Mesodermal cell (in vitro differentiated cells): ENCODE measurements at regions not wholly inside any gene's neighbourhood (a gene's known extent, or its start where the extent isn't known, plus 50 kb on each side); places are given as distances from the start of the nearest gene placed in this dataset.

Source experiments
- H3K27ac ChIP-seq: 2 replicates; pipeline ENCODE4 v1.7.0; 2013; ENCODE audit warnings: mild to moderate bottlenecking, low read depth, low read length, moderate library complexity; ENCODE audit not compliant: severe bottlenecking
- H3K36me3 ChIP-seq: 2 replicates; pipeline ENCODE4 v1.7.1; 2013; ENCODE audit warnings: mild to moderate bottlenecking, low read length, moderate library complexity; ENCODE audit not compliant: control insufficient read depth, insufficient read depth
- H3K4me1 ChIP-seq: one replicate; pipeline ENCODE4 v1.7.1; 2013; ENCODE audit warnings: mild to moderate bottlenecking, low read length; ENCODE audit not compliant: insufficient read depth, control insufficient read depth, poor library complexity, severe bottlenecking
- H3K4me3 ChIP-seq: 2 replicates; pipeline ENCODE4 v1.7.0; 2013; ENCODE audit warnings: low read length, control low read depth, mild to moderate bottlenecking; ENCODE audit not compliant: insufficient read depth, poor library complexity, severe bottlenecking; ENCODE audit errors: extremely low read depth
- H3K9me3 ChIP-seq: 2 replicates; pipeline ENCODE4 v1.7.1; 2013; ENCODE audit warnings: mild to moderate bottlenecking, low read length, moderate library complexity; ENCODE audit not compliant: control insufficient read depth
- WGBS, 2 experiments: methylation state at CpG; one replicate each; pipeline ENCODE4 v1.1.5; 2013; ENCODE audit warnings: missing lambda C conversion rate in 2 of 2; ENCODE audit not compliant: insufficient coverage in 2 of 2; 5-methylcytosine and 5-hydroxymethylcytosine counted together

- no peak overlapping the region for H3K27ac ChIP-seq
- H3K4me1 ChIP-seq, result no peaks in the 10 kb centered on the region
- no peak overlapping the region for H3K4me3 ChIP-seq
- 78 to 80% methylated on average over 1 of the region's 2 CpGs for WGBS, 2 experiments
- H3K36me3 ChIP-seq, result no peaks in the 10 kb centered on the region
- H3K9me3 ChIP-seq, result no peaks in the 10 kb centered on the region
Observed at GRCh38 chr5:53339962-53340540, 140.4 kb upstream of the FST start.

GRCh38 chr5:53340956-53341750, 139.3 kb upstream of the FST start:
- H3K9me3 ChIP-seq, result no peaks in the 10 kb centered on the region
- no peaks in the 10 kb centered on the region for H3K4me1 ChIP-seq
- H3K4me3 ChIP-seq, result no peak overlapping the region
- WGBS, 2 experiments, result 100% methylated on average over 2 to 3 of the region's 3 CpGs
- H3K27ac ChIP-seq, result no peak overlapping the region
- no peaks in the 10 kb centered on the region for H3K36me3 ChIP-seq

GRCh38 chr5:53342236-53342635, 138.2 kb upstream of the FST start:
- Histone ChIP-seq H3K4me3 (no peak overlapping the region), H3K4me1 (no peaks in the 10 kb centered on the region), H3K27ac (no peak overlapping the region), H3K36me3 (no peaks in the 10 kb centered on the region), H3K9me3 (no peaks in the 10 kb centered on the region)

- H3K4me1 ChIP-seq, result no peaks in the 10 kb centered on the region
- no peaks in the 10 kb centered on the region for H3K36me3 ChIP-seq
- H3K4me3 ChIP-seq, result no peak overlapping the region
- 92 to 100% methylated on average over 2 of the region's 2 CpGs for WGBS, 2 experiments
- no peaks in the 10 kb centered on the region for H3K9me3 ChIP-seq
- H3K27ac ChIP-seq, result no peak overlapping the region
Observed at GRCh38 chr5:53343187-53343586, 137.2 kb upstream of the FST start.

GRCh38 chr5:53350368-53350767, 130.1 kb upstream of the FST start:
- Histone ChIP-seq H3K27ac (no peak overlapping the region), H3K4me1 (no peaks in the 10 kb centered on the region), H3K4me3 (no peak overlapping the region), H3K36me3 (no peaks in the 10 kb centered on the region), H3K9me3 (no peaks in the 10 kb centered on the region)
- 89 to 93% methylated on average over 5 of the region's 5 CpGs for WGBS, 2 experiments

- no peaks in the 10 kb centered on the region for H3K36me3 ChIP-seq
- H3K4me1 ChIP-seq, result no peaks in the 10 kb centered on the region
- no peaks in the 10 kb centered on the region for H3K9me3 ChIP-seq
- H3K4me3 ChIP-seq, result no peak overlapping the region
- 84 to 86% methylated on average over 2 to 3 of the region's 4 CpGs for WGBS, 2 experiments
- H3K27ac ChIP-seq, result peak overlapping the region; percentile 50
Observed at GRCh38 chr5:53350991-53351770, 129.2 kb upstream of the FST start.

GRCh38 chr5:53355316-53355715, 125.1 kb upstream of the FST start:
- Histone ChIP-seq H3K4me3 (no peak overlapping the region), H3K27ac (no peak overlapping the region), H3K4me1 (no peaks in the 10 kb centered on the region), H3K36me3 (no peaks in the 10 kb centered on the region), H3K9me3 (no peaks in the 10 kb centered on the region)
- WGBS, 2 experiments, result no CpG with 5 or more reads among the region's 5 CpGs

- Histone ChIP-seq H3K36me3 (no peaks in the 10 kb centered on the region), H3K9me3 (no peaks in the 10 kb centered on the region), H3K4me1 (no peaks in the 10 kb centered on the region), H3K4me3 (no peak overlapping the region), H3K27ac (no peak overlapping the region)
- 88 to 92% methylated on average over 1 of the region's 1 CpG for WGBS, 2 experiments
Observed at GRCh38 chr5:53355931-53356330, 124.5 kb upstream of the FST start.

GRCh38 chr5:53357439-53357838, 123.0 kb upstream of the FST start:
- no peak overlapping the region for H3K27ac ChIP-seq
- H3K4me3 ChIP-seq, result no peak overlapping the region
- WGBS, 2 experiments, result 90 to 100% methylated on average over 1 to 2 of the region's 4 CpGs
- no peaks in the 10 kb centered on the region for H3K4me1 ChIP-seq
- H3K9me3 ChIP-seq, result no peaks in the 10 kb centered on the region
- H3K36me3 ChIP-seq, result no peaks in the 10 kb centered on the region

GRCh38 chr5:53358794-53359193, 121.6 kb upstream of the FST start:
- Histone ChIP-seq H3K27ac (no peak overlapping the region), H3K9me3 (no peaks in the 10 kb centered on the region), H3K36me3 (no peaks in the 10 kb centered on the region), H3K4me3 (no peak overlapping the region), H3K4me1 (no peaks in the 10 kb centered on the region)
- no CpG with 5 or more reads among the region's 2 CpGs for WGBS, 2 experiments
